ENCODE measurements at regions not wholly inside any gene's neighbourhood (a gene's known extent, or its start where the extent isn't known, plus 50 kb on each side); places are given as distances from the start of the nearest gene placed in this dataset.
"Not testable (repeated sequence)": the region's sequence is repeated elsewhere in the genome, so short reads cannot be mapped to it uniquely, and the experiment has no call there.

DNA sequence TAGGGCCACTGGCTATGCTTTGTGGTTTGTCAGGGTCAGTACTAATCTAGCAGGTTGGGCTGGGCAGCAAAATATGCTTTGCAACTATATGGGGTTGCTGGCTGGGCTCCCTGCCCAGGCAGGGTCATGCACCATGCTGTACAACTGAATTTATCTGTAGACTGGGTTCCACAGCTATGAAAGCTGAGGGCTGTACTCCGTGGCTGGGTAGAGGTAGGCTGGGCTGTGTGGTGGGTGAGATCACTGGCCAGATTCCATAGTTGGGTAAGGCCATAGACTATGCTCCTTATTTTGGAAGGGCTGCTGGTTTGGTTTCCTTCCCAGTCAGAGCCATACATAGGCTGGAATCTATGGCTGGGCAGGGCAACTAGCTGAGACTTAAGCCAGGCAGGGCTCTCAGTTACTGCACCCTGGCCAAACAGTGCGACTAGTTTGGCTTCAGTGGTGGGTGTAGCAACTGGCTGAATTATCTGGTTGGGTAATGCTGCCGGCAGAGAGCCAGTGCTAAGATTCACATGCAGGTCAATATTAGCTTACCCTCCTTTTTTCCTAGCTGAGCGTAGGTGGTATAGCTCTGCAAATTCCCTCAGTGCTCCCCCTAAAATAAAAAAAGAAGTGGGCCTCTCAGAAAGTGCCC lies 769.1 kb upstream of the CDH8 start:
- Histone ChIP-seq H3K4me1 (peaks cover 0 to 6% (median 0%) of the 10 kb centered on the region in 4 donors), H3K27ac (peak overlapping the region in 1 of 2 donors; percentile 30)
- peak; percentile 53 to 74 for DNase-seq

DNA sequence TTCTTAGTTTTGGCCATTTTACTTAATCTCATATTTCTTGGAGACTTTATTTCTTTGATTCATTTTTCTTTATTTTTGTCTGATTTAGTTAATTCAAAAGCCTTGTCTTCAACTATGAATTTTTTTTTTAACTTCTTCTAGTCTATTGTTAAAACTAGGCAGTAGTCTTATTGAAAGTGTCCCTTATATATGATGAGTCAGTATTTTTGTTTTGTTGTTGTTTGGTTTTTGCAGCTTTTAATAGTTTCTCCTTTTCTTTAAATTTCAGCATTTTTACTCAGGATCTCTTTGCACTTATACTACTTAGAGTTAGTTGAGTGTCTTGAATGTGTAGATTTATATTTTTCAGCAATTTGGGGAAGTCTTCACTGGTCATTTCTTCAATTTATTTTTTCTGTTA lies 758.5 kb upstream of the CDH8 start:
- H3K27me3 ChIP-seq = no peaks in the 10 kb centered on the region
- no peak overlapping the region for H3K4me3 ChIP-seq
- intact Hi-C loops (cut with DNase I; ENCODE audit: low total_unique reads) = no loop called here
- H3K36me3 ChIP-seq = no peaks in the 10 kb centered on the region
- H3K9me3 ChIP-seq = no peaks in the 10 kb centered on the region
- DNase-seq = no peak
- H3K27ac ChIP-seq = no peak overlapping the region
- TF ChIP-seq, protein P1, sequence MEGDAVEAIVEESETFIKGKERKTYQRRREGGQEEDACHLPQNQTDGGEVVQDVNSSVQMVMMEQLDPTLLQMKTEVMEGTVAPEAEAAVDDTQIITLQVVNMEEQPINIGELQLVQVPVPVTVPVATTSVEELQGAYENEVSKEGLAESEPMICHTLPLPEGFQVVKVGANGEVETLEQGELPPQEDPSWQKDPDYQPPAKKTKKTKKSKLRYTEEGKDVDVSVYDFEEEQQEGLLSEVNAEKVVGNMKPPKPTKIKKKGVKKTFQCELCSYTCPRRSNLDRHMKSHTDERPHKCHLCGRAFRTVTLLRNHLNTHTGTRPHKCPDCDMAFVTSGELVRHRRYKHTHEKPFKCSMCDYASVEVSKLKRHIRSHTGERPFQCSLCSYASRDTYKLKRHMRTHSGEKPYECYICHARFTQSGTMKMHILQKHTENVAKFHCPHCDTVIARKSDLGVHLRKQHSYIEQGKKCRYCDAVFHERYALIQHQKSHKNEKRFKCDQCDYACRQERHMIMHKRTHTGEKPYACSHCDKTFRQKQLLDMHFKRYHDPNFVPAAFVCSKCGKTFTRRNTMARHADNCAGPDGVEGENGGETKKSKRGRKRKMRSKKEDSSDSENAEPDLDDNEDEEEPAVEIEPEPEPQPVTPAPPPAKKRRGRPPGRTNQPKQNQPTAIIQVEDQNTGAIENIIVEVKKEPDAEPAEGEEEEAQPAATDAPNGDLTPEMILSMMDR (IDR thresholded peaks at IDR 0.05) = no peak
- no peaks in the 10 kb centered on the region for H3K4me1 ChIP-seq

More for the DNA sequence above, 769.1 kb upstream of the CDH8 start:
- intact Hi-C loops (cut with DNase I; ENCODE audit: low total_unique reads) = no loop called here
- no peaks in the 10 kb centered on the region for H3K27me3 ChIP-seq
- no peaks in the 10 kb centered on the region for H3K36me3 ChIP-seq
- H3K4me3 ChIP-seq = no peak overlapping the region
- H3K9me3 ChIP-seq = no peaks in the 10 kb centered on the region
- TF ChIP-seq, protein P1 (IDR thresholded peaks at IDR 0.05) = no peak

DNA sequence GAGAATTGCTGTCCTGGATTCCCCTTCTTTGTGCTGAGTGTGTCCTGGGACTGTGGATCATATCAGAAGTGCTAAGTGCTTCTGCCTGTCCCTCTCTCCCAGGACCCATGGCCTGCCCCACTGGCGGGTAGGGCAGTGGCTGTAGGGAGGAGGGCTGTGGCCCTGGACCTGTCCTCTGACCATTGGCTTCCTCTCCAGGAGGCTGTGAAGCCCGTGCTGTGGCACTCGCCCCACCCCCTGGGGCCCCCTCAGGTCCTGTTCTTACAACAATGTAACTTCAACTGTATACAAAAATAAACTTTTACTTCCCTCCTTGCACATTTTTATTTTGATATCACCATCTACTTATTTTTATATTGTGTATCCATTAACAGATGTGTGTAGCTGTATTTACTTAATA lies 743.8 kb upstream of the CDH8 start:
- peaks cover 0 to 12% (median 0%) of the 10 kb centered on the region in 3 donors for H3K9me3 ChIP-seq
- DNase-seq; H3K27me3 ChIP-seq; H3K4me1 ChIP-seq; H3K4me3 ChIP-seq; H3K36me3 ChIP-seq; intact Hi-C loops (cut with DNase I; ENCODE audit: low total_unique reads); H3K27ac ChIP-seq: not testable (repeated sequence)

DNA sequence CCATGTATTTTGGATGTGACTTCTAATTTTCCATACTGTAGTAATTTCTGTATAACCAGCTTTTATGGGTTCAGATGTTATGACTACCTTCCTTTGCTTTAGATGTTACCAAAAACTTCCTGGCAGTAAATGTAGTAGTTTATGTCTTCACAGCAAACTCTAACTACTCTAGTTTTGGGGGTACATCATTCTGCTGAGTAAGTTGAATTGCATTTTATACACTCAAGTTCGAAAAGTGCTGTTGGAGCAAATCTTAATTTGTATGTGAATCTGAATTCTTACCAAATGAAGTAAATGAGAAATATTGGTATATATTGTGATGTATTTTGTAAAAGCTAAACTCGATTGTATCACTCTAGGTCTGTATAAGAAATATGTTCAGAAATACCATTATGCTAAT lies 728.3 kb upstream of the CDH8 start:
- Histone ChIP-seq H3K9me3 (no peaks in the 10 kb centered on the region), H3K36me3 (no peaks in the 10 kb centered on the region), H3K27me3 (no peaks in the 10 kb centered on the region), H3K4me3 (no peak overlapping the region), H3K27ac (no peak overlapping the region), H3K4me1 (no peaks in the 10 kb centered on the region)
- TF ChIP-seq, protein P1 (IDR thresholded peaks at IDR 0.05) = no peak
- no peak for DNase-seq
- intact Hi-C loops (cut with DNase I; ENCODE audit: low total_unique reads) = no loop called here

DNA sequence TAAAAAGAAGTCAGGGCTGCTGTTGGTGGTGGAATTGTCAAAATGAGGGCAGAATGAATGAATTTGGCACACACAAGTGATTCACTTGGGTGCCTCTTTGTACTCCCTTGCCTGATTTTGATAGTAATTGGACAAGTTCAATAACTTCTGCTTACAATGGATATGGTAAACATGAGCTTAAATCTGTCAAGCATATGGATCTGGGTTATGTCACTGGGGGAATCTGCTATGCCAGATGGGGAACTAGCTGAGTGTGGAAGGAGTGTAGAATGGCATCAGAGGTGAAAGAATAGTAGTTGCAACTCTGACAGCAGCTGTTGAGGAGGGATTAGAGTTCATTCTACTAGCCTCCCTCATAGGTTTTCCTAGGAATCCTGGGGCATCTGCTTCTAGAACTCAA lies 724.2 kb upstream of the CDH8 start:
- Histone ChIP-seq H3K4me1 (no peaks in the 10 kb centered on the region), H3K9me3 (no peaks in the 10 kb centered on the region), H3K36me3 (no peaks in the 10 kb centered on the region), H3K27me3 (no peaks in the 10 kb centered on the region), H3K27ac (no peak overlapping the region), H3K4me3 (no peak overlapping the region)
- TF ChIP-seq, protein P1 (IDR thresholded peaks at IDR 0.05) = no peak
- no peak for DNase-seq
- intact Hi-C loops (cut with DNase I; ENCODE audit: low total_unique reads) = no loop called here

DNA sequence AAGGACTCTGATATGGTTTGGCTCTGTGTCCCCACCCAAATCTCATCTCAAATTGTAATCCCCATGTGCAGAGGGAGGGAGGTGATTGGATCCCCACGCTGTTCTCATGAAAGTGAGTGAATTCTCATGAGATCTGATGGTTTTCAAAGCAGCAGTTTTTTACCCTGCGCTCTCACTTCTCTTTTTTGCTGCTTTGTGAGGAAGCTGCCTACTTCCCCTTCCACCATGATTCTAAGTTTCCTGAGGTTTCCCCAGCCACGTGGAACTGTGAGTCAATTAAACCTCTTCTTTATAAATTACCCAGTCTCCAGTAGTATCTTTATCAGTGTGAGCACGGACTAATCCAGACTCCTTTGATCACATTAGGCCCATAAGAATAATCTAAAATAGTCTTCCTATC lies 719.7 kb upstream of the CDH8 start:
- no peak for DNase-seq
- intact Hi-C loops (cut with DNase I; ENCODE audit: low total_unique reads) = no loop called here
- Histone ChIP-seq H3K4me3 (no peak overlapping the region), H3K4me1 (no peaks in the 10 kb centered on the region), H3K27me3 (no peaks in the 10 kb centered on the region), H3K9me3 (no peaks in the 10 kb centered on the region), H3K27ac (no peak overlapping the region), H3K36me3 (no peaks in the 10 kb centered on the region)
- TF ChIP-seq, protein P1 (IDR thresholded peaks at IDR 0.05) = no peak

Data from tibial artery (tissue), 4 donors.